ENCODE measurements at regions not wholly inside any gene's neighbourhood (a gene's known extent, or its start where the extent isn't known, plus 50 kb on each side); places are given as distances from the start of the nearest gene placed in this dataset.

- DNase-seq (ENCODE audit: low read depth): no peak
Measured at GRCh38 chr4:25528391-25528790, 127.3 kb upstream of the SLC34A2 start.

GRCh38 chr4:25531272-25531671 is 124.4 kb upstream of the SLC34A2 start:
- DNase-seq (ENCODE audit: low read depth): no peak

GRCh38 chr4:25532591-25532990 is 123.1 kb upstream of the SLC34A2 start:
- no peak for DNase-seq (ENCODE audit: low read depth)

GRCh38 chr4:25533256-25533655 is 122.4 kb upstream of the SLC34A2 start:
- DNase-seq (ENCODE audit: low read depth): no peak

- no peak for DNase-seq (ENCODE audit: low read depth)
Measured at GRCh38 chr4:25535278-25535677, 120.4 kb upstream of the SLC34A2 start.

GRCh38 chr4:25535701-25536473 is 119.8 kb upstream of the SLC34A2 start:
- no peak for DNase-seq (ENCODE audit: low read depth)

GRCh38 chr4:25536564-25537320 is 118.9 kb upstream of the SLC34A2 start:
- no peak for DNase-seq (ENCODE audit: low read depth)

GRCh38 chr4:25538430-25538829 is 117.2 kb upstream of the SLC34A2 start:
- no peak for DNase-seq (ENCODE audit: low read depth)

GRCh38 chr4:25539241-25539640 is 116.4 kb upstream of the SLC34A2 start:
- DNase-seq (ENCODE audit: low read depth): no peak

- no peak for DNase-seq (ENCODE audit: low read depth)
Measured at GRCh38 chr4:25540734-25541133, 114.9 kb upstream of the SLC34A2 start.

- DNase-seq (ENCODE audit: low read depth): no peak
Measured at GRCh38 chr4:25547343-25547742, 108.3 kb upstream of the SLC34A2 start.

- DNase-seq (ENCODE audit: low read depth): no peak
Measured at GRCh38 chr4:25549413-25549812, 106.2 kb upstream of the SLC34A2 start.

GRCh38 chr4:25550376-25551030 is 105.1 kb upstream of the SLC34A2 start:
- no peak for DNase-seq (ENCODE audit: low read depth)

GRCh38 chr4:25551605-25552004 is 104.0 kb upstream of the SLC34A2 start:
- no peak for DNase-seq (ENCODE audit: low read depth)

GRCh38 chr4:25552580-25553271 is 102.9 kb upstream of the SLC34A2 start:
- no peak for DNase-seq (ENCODE audit: low read depth)

GRCh38 chr4:25559508-25559907 is 96.1 kb upstream of the SLC34A2 start:
- DNase-seq (ENCODE audit: low read depth): no peak

- DNase-seq (ENCODE audit: low read depth): no peak
Measured at GRCh38 chr4:25560605-25561004, 95.0 kb upstream of the SLC34A2 start.

- DNase-seq (ENCODE audit: low read depth): peak; percentile 38
Measured at GRCh38 chr4:25563071-25563564, 92.5 kb upstream of the SLC34A2 start.

- DNase-seq (ENCODE audit: low read depth): no peak
Measured at GRCh38 chr4:25564836-25565235, 90.8 kb upstream of the SLC34A2 start.

- no peak for DNase-seq (ENCODE audit: low read depth)
Measured at GRCh38 chr4:25567253-25567652, 88.4 kb upstream of the SLC34A2 start.

GRCh38 chr4:25569716-25570115 is 85.9 kb upstream of the SLC34A2 start:
- DNase-seq (ENCODE audit: low read depth): no peak

GRCh38 chr4:25575611-25576010 is 80.0 kb upstream of the SLC34A2 start:
- DNase-seq (ENCODE audit: low read depth): no peak
